GM21723 (cell line): ENCODE measurements at regions not wholly inside any gene's neighbourhood (a gene's known extent, or its start where the extent isn't known, plus 50 kb on each side); places are given as distances from the start of the nearest gene placed in this dataset.
"Not testable (repeated sequence)": the region's sequence is repeated elsewhere in the genome, so short reads cannot be mapped to it uniquely, and the experiment has no call there.

ENCODE experiments used
- ATAC-seq: cut with Tn5 transposase; IDR thresholded peaks from one replicate; pipeline ENCODE4 v1.9.1; 2021; ENCODE audit warnings: mild to moderate bottlenecking, moderate library complexity; ENCODE audit not compliant: unreplicated experiment

DNA sequence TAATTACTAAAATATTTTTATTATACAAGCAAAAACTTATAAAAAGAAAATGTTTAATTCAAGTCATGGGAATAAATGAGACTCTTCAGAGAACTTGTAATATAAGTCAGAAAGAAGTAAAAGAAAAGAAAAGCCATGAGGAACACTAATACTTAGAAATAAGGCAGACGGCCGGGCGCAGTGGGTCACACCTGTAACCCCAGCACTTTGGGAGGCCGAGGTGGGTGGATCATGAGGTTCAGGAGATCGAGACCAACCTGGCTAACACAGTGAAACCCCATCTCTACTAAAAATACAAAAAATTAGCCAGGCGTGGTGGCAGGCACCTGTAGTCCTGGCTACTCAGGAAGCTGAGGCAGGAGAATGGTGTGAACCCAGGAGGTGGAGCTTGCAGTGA is 528.6 kb downstream of the IRS2 start:
- not testable (repeated sequence) for ATAC-seq
